AG04450 (cell line): ENCODE measurements at regions not wholly inside any gene's neighbourhood (a gene's known extent, or its start where the extent isn't known, plus 50 kb on each side); places are given as distances from the start of the nearest gene placed in this dataset.

Experiments
- CTCF ChIA-PET: fragments of 300-600, 350-600 bp; formaldehyde crosslinking; extraction: SDS; loops from one replicate; lab custom pipeline; 2022; ENCODE audit warnings: antibody characterized with exemption, inconsistent platforms; lab: Charles Lee
- POLR2A ChIA-PET: fragments of 350-600 bp; formaldehyde crosslinking; extraction: SDS; loops from one replicate; lab custom pipeline; 2021; ENCODE audit warnings: antibody characterized with exemption, inconsistent platforms; lab: Yijun Ruan, JAX
- DNase-seq: peaks from one replicate; pipeline ENCODE4 v3.0.0-alpha.2; 2011; ENCODE audit warnings: low read depth, low spot score
- H3K27ac ChIP-seq: one replicate; pipeline ENCODE4 v1.5.1; 2012; ENCODE audit warnings: low read depth, low read length, control low read depth
- H3K27me3 ChIP-seq: one replicate; pipeline ENCODE4 v1.6.0; 2012; ENCODE audit warnings: low read length; ENCODE audit not compliant: control insufficient read depth, insufficient read depth
- H3K4me3 ChIP-seq: 2 replicates; pipeline ENCODE4 v1.5.1; 2011; ENCODE audit warnings: mild to moderate bottlenecking, low read depth, low read length, control low read depth
- H3K9me3 ChIP-seq: 2 replicates; pipeline ENCODE4 v1.5.1; 2012; ENCODE audit warnings: low read length; ENCODE audit not compliant: control insufficient read depth, insufficient read depth
- CTCF ChIP-seq: IDR thresholded peaks from 2 replicates; pipeline ENCODE4 v1.5.1; 2011; ENCODE audit warnings: low read depth, low read length, control low read depth, inconsistent platforms

GRCh38 chr5:174618589-174618988, 105.8 kb upstream of the MSX2 start:
- Histone ChIP-seq H3K9me3 (no peaks in the 10 kb centered on the region), H3K27me3 (peaks cover 3% of the 10 kb centered on the region), H3K4me3 (no peak overlapping the region), H3K27ac (no peak overlapping the region)
- ChIA-PET CTCF (no interaction called here), POLR2A (no interaction called here)
- no peak for DNase-seq
- TF ChIP-seq CTCF, result no peak

- H3K27me3 ChIP-seq, result peaks cover 3% of the 10 kb centered on the region
- no peak overlapping the region for H3K27ac ChIP-seq
- no peak for TF ChIP-seq CTCF
- ChIA-PET POLR2A (no interaction called here), CTCF (no interaction called here)
- H3K9me3 ChIP-seq, result no peaks in the 10 kb centered on the region
- DNase-seq, result no peak
- H3K4me3 ChIP-seq, result no peak overlapping the region
Measured at GRCh38 chr5:174622067-174622466, 102.3 kb upstream of the MSX2 start.

GRCh38 chr5:174623018-174623417, 101.4 kb upstream of the MSX2 start:
- Histone ChIP-seq H3K27me3 (peaks cover 3% of the 10 kb centered on the region), H3K9me3 (no peaks in the 10 kb centered on the region), H3K27ac (no peak overlapping the region), H3K4me3 (no peak overlapping the region)
- no peak for TF ChIP-seq CTCF
- DNase-seq, result no peak
- ChIA-PET POLR2A (no interaction called here), CTCF (no interaction called here)

GRCh38 chr5:174623433-174624019, 100.9 kb upstream of the MSX2 start:
- DNase-seq, result no peak
- ChIA-PET POLR2A (no interaction called here), CTCF (no interaction called here)
- H3K9me3 ChIP-seq, result no peaks in the 10 kb centered on the region
- TF ChIP-seq CTCF, result no peak
- no peak overlapping the region for H3K4me3 ChIP-seq
- peaks cover 3% of the 10 kb centered on the region for H3K27me3 ChIP-seq
- no peak overlapping the region for H3K27ac ChIP-seq

- no peak for DNase-seq
- Histone ChIP-seq H3K9me3 (no peaks in the 10 kb centered on the region; the same call in 1 of the 2 replicates), H3K27ac (peak overlapping the region; percentile 31), H3K27me3 (peaks cover 3% of the 10 kb centered on the region), H3K4me3 (no peak overlapping the region)
- TF ChIP-seq CTCF, result no peak
- ChIA-PET CTCF (interaction anchor here (0.6 to 1.5 kb wide), 5 partner anchors 7 to 205 kb away, joined by 3 to 8 read pairs (median 3); no protein-coding TSS in a partner anchor), POLR2A (interaction anchor here (0.6 kb wide), 1 partner anchor 69 kb away, joined by 3 read pairs; no protein-coding TSS in a partner anchor)
Measured at GRCh38 chr5:174624733-174625522, 99.5 kb upstream of the MSX2 start.
